ENCODE measurements at regions not wholly inside any gene's neighbourhood (a gene's known extent, or its start where the extent isn't known, plus 50 kb on each side); places are given as distances from the start of the nearest gene placed in this dataset.
A peak's percentile ranks its signal among the peaks of the same experiment; 100 is the strongest.

DNA sequence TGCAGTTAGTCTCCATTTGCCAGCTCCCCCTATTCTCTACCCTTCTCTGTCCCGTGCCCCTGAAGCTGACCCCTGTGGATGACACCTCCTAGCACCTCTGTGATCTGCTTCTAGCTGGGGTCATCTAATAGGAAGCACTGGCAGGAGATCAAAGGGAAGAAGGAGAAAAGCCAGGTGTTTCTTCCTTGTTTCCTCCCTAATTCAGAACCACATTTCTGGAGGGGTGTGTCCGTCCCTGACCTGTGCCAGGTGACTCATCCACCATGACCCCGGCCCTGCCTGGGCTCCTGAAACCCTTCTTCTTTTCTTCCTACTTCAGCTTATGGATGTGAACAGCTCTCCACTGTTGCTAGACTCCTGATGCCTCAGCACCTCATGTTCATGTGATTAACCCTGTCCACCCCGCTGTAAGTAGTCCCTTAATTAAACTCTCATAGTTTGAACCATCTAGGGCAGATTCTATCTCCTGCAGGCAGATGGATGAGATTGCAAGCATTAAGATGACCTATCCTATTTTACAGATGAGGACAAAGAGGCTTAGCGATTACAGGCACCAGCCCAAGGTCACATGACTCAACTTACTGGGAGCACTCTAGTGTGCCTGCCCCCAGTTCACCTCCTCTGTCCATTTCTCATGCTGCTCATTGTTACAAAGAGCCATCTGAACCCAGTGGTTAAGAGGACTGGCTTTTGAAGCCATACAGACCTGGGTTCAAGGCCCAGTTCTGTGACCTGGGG is 770.5 kb downstream of the MED13L start:
- H3K9me1 ChIP-seq (ENCODE audit: control insufficient read depth, insufficient read depth, low read length) = no peaks in the 10 kb centered on the region
- H3K4me1 ChIP-seq (replicated peaks in 1 of 2; ENCODE audit: control insufficient read depth in 2 of 2, insufficient read depth in 2 of 2, low read length in 2 of 2) = no peaks in the 10 kb centered on the region
- in situ Hi-C loops (cut with MboI) (no loop called here), intact Hi-C loops (cut with micrococcal nuclease) (no loop called here)
- no peak for ATAC-seq
- H3K27me3 ChIP-seq (ENCODE audit: control insufficient read depth in 2 of 2, insufficient read depth in 2 of 2, low read length in 2 of 2) = no peaks in the 10 kb centered on the region; a peak in 1 of 5 replicates
- DNase-seq (ENCODE audit: extremely low read depth in 1 of 4, low spot score in 3 of 4) = no peak
- H3K27ac ChIP-seq (ENCODE audit: extremely low read depth, low read depth, low read length) = no peak overlapping the region
- 2% methylated on average over 5 of the region's 5 CpGs for WGBS (ENCODE audit: insufficient coverage, low coverage, missing lambda C conversion rate)
- ChIA-PET CTCF (ENCODE audit: low intra/inter-chr PET ratio) (no interaction called here), POLR2A (no interaction called here)
- no peak overlapping the region for H3K9ac ChIP-seq (ENCODE audit: insufficient read depth in 1 of 2, low read depth in 2 of 2, low read length in 2 of 2)
- TF ChIP-seq, protein P1, sequence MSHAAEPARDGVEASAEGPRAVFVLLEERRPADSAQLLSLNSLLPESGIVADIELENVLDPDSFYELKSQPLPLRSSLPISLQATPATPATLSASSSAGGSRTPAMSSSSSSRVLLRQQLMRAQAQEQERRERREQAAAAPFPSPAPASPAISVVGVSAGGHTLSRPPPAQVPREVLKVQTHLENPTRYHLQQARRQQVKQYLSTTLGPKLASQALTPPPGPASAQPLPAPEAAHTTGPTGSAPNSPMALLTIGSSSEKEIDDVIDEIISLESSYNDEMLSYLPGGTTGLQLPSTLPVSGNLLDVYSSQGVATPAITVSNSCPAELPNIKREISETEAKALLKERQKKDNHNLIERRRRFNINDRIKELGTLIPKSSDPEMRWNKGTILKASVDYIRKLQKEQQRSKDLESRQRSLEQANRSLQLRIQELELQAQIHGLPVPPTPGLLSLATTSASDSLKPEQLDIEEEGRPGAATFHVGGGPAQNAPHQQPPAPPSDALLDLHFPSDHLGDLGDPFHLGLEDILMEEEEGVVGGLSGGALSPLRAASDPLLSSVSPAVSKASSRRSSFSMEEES (CRISPR knock-in tag; IDR thresholded peaks at IDR 0.05) = peak; percentile 49; the same call in 1 of the 2 replicates
- TF ChIP-seq, protein P2, sequence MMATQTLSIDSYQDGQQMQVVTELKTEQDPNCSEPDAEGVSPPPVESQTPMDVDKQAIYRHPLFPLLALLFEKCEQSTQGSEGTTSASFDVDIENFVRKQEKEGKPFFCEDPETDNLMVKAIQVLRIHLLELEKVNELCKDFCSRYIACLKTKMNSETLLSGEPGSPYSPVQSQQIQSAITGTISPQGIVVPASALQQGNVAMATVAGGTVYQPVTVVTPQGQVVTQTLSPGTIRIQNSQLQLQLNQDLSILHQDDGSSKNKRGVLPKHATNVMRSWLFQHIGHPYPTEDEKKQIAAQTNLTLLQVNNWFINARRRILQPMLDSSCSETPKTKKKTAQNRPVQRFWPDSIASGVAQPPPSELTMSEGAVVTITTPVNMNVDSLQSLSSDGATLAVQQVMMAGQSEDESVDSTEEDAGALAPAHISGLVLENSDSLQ (IDR thresholded peaks at IDR 0.05) = no peak
- TF ChIP-seq, protein P3, sequence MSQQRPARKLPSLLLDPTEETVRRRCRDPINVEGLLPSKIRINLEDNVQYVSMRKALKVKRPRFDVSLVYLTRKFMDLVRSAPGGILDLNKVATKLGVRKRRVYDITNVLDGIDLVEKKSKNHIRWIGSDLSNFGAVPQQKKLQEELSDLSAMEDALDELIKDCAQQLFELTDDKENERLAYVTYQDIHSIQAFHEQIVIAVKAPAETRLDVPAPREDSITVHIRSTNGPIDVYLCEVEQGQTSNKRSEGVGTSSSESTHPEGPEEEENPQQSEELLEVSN (IDR thresholded peaks at IDR 0.05; ENCODE audit: borderline replicate concordance in 1 of 2, extremely low read depth in 1 of 2, insufficient read depth in 1 of 2, insufficient read length in 1 of 2, low read depth in 1 of 2, low read length in 1 of 2, poor library complexity in 1 of 2, severe bottlenecking in 1 of 2) = no peak
- TF ChIP-seq BRD4 (IDR thresholded peaks at IDR 0.05) = no peak
- H3K36me3 ChIP-seq (ENCODE audit: control insufficient read depth, insufficient read depth, low read length) = no peaks in the 10 kb centered on the region
- H4K20me1 ChIP-seq (replicated peaks; ENCODE audit: control insufficient read depth, insufficient read depth, low read length) = no peaks in the 10 kb centered on the region
- no peak overlapping the region for H3K4me3 ChIP-seq
- FAIRE-seq = no peak
- H3K9me3 ChIP-seq (replicated peaks; ENCODE audit: control insufficient read depth, insufficient read depth, low read depth, low read length) = no peaks in the 10 kb centered on the region
- no peak overlapping the region for H3K4me2 ChIP-seq (ENCODE audit: insufficient read depth, low read length)
- H3K79me2 ChIP-seq (ENCODE audit: control insufficient read depth, insufficient read depth, low read length) = no peaks in the 10 kb centered on the region
- no TSS peak for BruUV-seq (replicated peaks)
- no peak overlapping the region for H2AFZ ChIP-seq (ENCODE audit: low read depth, low read length)

Data from K562 (cell line).